ENCODE measurements at regions not wholly inside any gene's neighbourhood (a gene's known extent, or its start where the extent isn't known, plus 50 kb on each side); places are given as distances from the start of the nearest gene placed in this dataset.

DNA sequence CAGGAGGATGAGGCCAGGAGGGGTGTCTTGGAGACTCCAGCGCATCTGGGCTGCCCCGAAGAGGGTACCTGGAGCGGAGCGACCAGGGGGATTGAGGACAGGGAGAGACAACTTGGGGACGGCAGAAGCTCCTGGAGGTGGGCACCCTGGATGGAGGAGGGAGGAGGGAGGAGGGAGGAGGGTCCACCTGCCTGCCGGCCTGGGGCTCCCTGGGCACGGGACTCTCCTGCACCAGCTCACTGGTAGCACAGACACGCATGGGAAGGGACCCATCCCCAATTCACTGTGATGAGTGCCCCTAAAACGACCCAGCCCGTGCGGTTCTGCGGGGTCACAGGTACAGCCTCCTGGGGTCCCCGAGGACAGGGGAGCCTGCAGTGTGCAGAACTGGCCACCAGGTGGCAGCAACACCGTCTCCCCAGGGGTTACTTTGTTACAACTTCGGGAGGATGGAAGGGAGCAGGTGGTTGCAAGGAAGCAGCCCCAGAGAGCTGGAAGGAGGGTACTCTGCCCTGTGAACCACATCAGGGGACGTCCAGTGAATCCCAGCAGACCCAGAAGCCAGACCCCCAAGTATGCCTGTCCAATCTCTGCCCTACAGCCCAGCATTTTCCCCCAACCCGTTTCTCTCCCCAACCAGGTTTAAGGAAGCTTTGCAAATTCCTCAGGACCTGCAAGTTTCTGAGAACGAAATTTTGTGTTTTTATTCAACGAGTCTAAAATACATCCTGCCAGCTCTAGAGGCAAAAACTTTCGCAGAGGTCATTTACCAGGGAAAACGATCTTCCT is 482.4 kb downstream of the NPHP4 start:
- intact Hi-C loops (cut with micrococcal nuclease) = loop anchor here (10.0 kb wide), 2 partner anchors 235 to 405 kb away; no protein-coding TSS in a partner anchor
- DNase-seq = peak; percentile 57
- peak; percentile 96 for TF ChIP-seq CTCF (IDR thresholded peaks at IDR 0.05; ENCODE audit: borderline replicate concordance)
- H3K4me3 ChIP-seq = no peak overlapping the region
- H3K4me1 ChIP-seq = no peaks in the 10 kb centered on the region
- no peaks in the 10 kb centered on the region for H3K9me3 ChIP-seq (replicated peaks)
- H3K27me3 ChIP-seq (ENCODE audit: low read depth) = peaks cover 90% of the 10 kb centered on the region
- H3K27ac ChIP-seq (replicated peaks) = no peak overlapping the region
- no peaks in the 10 kb centered on the region for H3K36me3 ChIP-seq

GRCh38 chr1:5508669-5509330 is 483.4 kb downstream of the NPHP4 start:
- DNase-seq = no peak
- H3K9me3 ChIP-seq (replicated peaks) = no peaks in the 10 kb centered on the region
- H3K27ac ChIP-seq (replicated peaks) = no peak overlapping the region
- no peaks in the 10 kb centered on the region for H3K36me3 ChIP-seq
- no peak overlapping the region for H3K4me3 ChIP-seq
- intact Hi-C loops (cut with micrococcal nuclease) = no loop called here
- peaks cover 100% of the 10 kb centered on the region for H3K27me3 ChIP-seq (ENCODE audit: low read depth)
- no peaks in the 10 kb centered on the region for H3K4me1 ChIP-seq
- no peak for TF ChIP-seq CTCF (IDR thresholded peaks at IDR 0.05; ENCODE audit: borderline replicate concordance)

- intact Hi-C loops (cut with micrococcal nuclease) = no loop called here
These were observed 484.9 kb downstream of the NPHP4 start for GRCh38 chr1:5507340-5507739.

DNA sequence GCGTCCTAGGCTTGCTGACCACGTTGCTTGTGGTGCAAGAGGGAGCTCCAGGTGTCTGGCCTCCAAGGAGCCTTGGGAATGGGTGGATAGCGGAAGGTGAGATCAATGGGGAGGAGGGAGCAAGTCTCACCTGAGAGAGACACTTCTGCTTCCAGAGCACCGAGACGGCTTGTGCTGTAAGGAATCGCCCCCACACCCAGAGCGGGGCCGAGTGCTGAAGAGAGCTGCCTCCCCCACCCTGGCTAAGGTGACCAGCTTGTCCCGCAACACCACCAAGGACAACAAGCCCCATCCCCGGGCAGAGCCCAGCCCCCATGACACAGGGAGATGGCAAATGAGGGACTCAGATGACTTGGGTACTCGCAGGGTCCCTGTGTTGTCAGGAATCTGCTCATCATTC is 485.6 kb downstream of the NPHP4 start:
- intact Hi-C loops (cut with micrococcal nuclease) = no loop called here
- no peak for DNase-seq
- Histone ChIP-seq H3K4me3 (no peak overlapping the region), H3K4me1 (no peaks in the 10 kb centered on the region), H3K36me3 (no peaks in the 10 kb centered on the region), H3K9me3 (replicated peaks) (no peaks in the 10 kb centered on the region), H3K27me3 (ENCODE audit: low read depth) (peaks cover 89% of the 10 kb centered on the region), H3K27ac (replicated peaks) (no peak overlapping the region)
- TF ChIP-seq CTCF (IDR thresholded peaks at IDR 0.05; ENCODE audit: borderline replicate concordance) = no peak

More at GRCh38 chr1:5507340-5507739, 484.9 kb downstream of the NPHP4 start:
- no peak for DNase-seq
- Histone ChIP-seq H3K9me3 (replicated peaks) (no peaks in the 10 kb centered on the region), H3K27me3 (ENCODE audit: low read depth) (peaks cover 92% of the 10 kb centered on the region), H3K27ac (replicated peaks) (no peak overlapping the region), H3K4me3 (no peak overlapping the region), H3K36me3 (no peaks in the 10 kb centered on the region), H3K4me1 (no peaks in the 10 kb centered on the region)
- TF ChIP-seq CTCF (IDR thresholded peaks at IDR 0.05; ENCODE audit: borderline replicate concordance) = no peak

DNA sequence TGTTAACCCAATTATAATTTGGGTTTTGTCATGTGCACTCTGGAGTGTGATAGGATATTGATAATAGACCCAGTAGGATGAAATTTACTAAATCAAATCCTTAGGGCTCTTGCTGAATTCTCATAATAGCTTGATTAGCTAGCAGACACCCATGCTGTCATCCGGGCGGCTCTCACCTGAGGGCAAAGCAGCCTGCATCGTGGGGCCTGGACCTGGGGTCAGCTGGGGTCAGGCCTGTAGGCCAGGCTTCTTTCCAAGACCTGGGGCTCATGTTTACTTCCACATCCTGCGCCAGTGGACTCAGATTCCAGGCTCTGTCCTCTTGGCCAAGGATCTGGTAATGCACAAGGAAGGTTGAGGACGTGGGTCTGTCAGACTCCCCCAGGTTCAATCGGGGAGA is 486.3 kb downstream of the NPHP4 start:
- intact Hi-C loops (cut with micrococcal nuclease) = no loop called here

More for the DNA sequence above, 486.3 kb downstream of the NPHP4 start:
- H3K4me3 ChIP-seq = no peak overlapping the region
- TF ChIP-seq CTCF (IDR thresholded peaks at IDR 0.05; ENCODE audit: borderline replicate concordance) = no peak
- H3K27me3 ChIP-seq (ENCODE audit: low read depth) = peaks cover 89% of the 10 kb centered on the region
- no peak overlapping the region for H3K27ac ChIP-seq (replicated peaks)
- no peaks in the 10 kb centered on the region for H3K4me1 ChIP-seq
- no peaks in the 10 kb centered on the region for H3K9me3 ChIP-seq (replicated peaks)
- no peak for DNase-seq
- H3K36me3 ChIP-seq = no peaks in the 10 kb centered on the region
